PC-3 (cell line): ENCODE measurements at regions not wholly inside any gene's neighbourhood (a gene's known extent, or its start where the extent isn't known, plus 50 kb on each side); places are given as distances from the start of the nearest gene placed in this dataset.

ENCODE experiments used
- ATAC-seq: fragments of 200-7000 bp; cut with Tn5 transposase; 2 replicates; pipeline ENCODE4 v1.9.1; 2020; ENCODE audit warnings: mild to moderate bottlenecking, moderate library complexity
- BruUV-seq: library from RNA; stranded (reverse); fragments of 400-500 nt; replicated peaks from 2 replicates; lab custom pipeline; 2021; lab: Mats Ljungman, UMichigan
- CTCF ChIA-PET: fragments of 300-600 bp; sonication (Branson Sonifier 250); formaldehyde crosslinking; loops from one replicate; lab custom pipeline; 2022; ENCODE audit warnings: antibody characterized with exemption; lab: Charles Lee
- POLR2A ChIA-PET: fragments of 300-600 bp; sonication (Branson Sonifier 250); formaldehyde crosslinking; loops from one replicate; lab custom pipeline; 2022; ENCODE audit warnings: antibody characterized with exemption; ENCODE audit not compliant: unreplicated experiment; lab: Charles Lee
- DNase-seq: peaks from one replicate; pipeline ENCODE4 v3.0.0-alpha.2; 2015
- H2AFZ ChIP-seq: fragments of 300-600 bp; sonication (generic); 2 replicates; pipeline ENCODE4 v1.6.0; 2016; ENCODE audit warnings: antibody characterized with exemption, low read length
- H3F3A ChIP-seq: fragments of 300-600 bp; sonication (generic); one replicate; pipeline ENCODE4 v1.6.0; 2017; ENCODE audit warnings: antibody characterized with exemption, low read length, control low read depth, mild to moderate bottlenecking; ENCODE audit not compliant: unreplicated experiment
- H3K27ac ChIP-seq: fragments of 300-600 bp; sonication (generic); 2 replicates; pipeline ENCODE4 v1.5.1; 2016; ENCODE audit warnings: mild to moderate bottlenecking, low read length
- H3K27me3 ChIP-seq: fragments of 300-600 bp; sonication (generic); 2 replicates; pipeline ENCODE4 v1.6.1; 2016; ENCODE audit warnings: low read length, mixed read lengths
- H3K36me3 ChIP-seq: fragments of 300-600 bp; sonication (generic); 2 replicates; pipeline ENCODE4 v1.6.1; 2016; ENCODE audit warnings: low read depth, mixed run types, low read length, mixed read lengths
- H3K4me1 ChIP-seq: fragments of 300-600 bp; sonication (generic); 2 replicates; pipeline ENCODE4 v1.5.1; 2016; ENCODE audit warnings: low read length; ENCODE audit not compliant: insufficient read depth
- H3K4me2 ChIP-seq: fragments of 300-600 bp; sonication (generic); 2 replicates; pipeline ENCODE4 v1.6.0; 2016; ENCODE audit warnings: low read length
- H3K4me3 ChIP-seq: fragments of 300-600 bp; sonication (generic); 2 replicates; pipeline ENCODE4 v1.5.1; 2016; ENCODE audit warnings: mild to moderate bottlenecking, low read length, mixed read lengths
- H3K79me2 ChIP-seq: fragments of 300-600 bp; sonication (generic); 2 replicates; pipeline ENCODE4 v1.6.1; 2017; ENCODE audit warnings: low read length, mixed read lengths
- H3K9ac ChIP-seq: fragments of 300-600 bp; sonication (generic); 2 replicates; pipeline ENCODE4 v1.6.0; 2016; ENCODE audit warnings: mild to moderate bottlenecking, low read length
- H3K9me2 ChIP-seq: fragments of 300-600 bp; sonication (generic); replicated peaks from 2 replicates; pipeline ENCODE4 v1.6.1; 2016; ENCODE audit warnings: mixed run types, low read length, mixed read lengths
- H3K9me3 ChIP-seq: fragments of 300-600 bp; sonication (generic); 2 replicates; pipeline ENCODE4 v1.6.1; 2016; ENCODE audit warnings: low read length, mixed read lengths
- H4K20me1 ChIP-seq: fragments of 300-600 bp; sonication (generic); 2 replicates; pipeline ENCODE4 v1.6.1; 2016; ENCODE audit warnings: low read length, mixed read lengths
- EZH2 ChIP-seq: fragments of 300-600 bp; sonication (generic); IDR thresholded peaks from one replicate; pipeline ENCODE4 v1.6.1; 2017; ENCODE audit warnings: antibody characterized with exemption, mild to moderate bottlenecking, low read length; ENCODE audit not compliant: unreplicated experiment
- EZH2phosphoT487 ChIP-seq: fragments of 300-600 bp; sonication (generic); IDR thresholded peaks from 2 replicates; pipeline ENCODE4 v1.6.1; 2018; ENCODE audit warnings: mild to moderate bottlenecking, antibody characterized with exemption, low read length, borderline replicate concordance
- intact Hi-C: fragments of 100-400 bp; cut with micrococcal nuclease; formaldehyde crosslinking; loops from 2 replicates; pipeline ENCODE4 v1.9.0; 2023
- TF ChIP-seq, protein P1 (sequence below): fragments of 300-600 bp; sonication (generic); conservative IDR thresholded peaks from 2 replicates; pipeline ENCODE4 v1.5.1; 2017; ENCODE audit warnings: antibody characterized with exemption, low read depth, mild to moderate bottlenecking, low read length

DNA sequence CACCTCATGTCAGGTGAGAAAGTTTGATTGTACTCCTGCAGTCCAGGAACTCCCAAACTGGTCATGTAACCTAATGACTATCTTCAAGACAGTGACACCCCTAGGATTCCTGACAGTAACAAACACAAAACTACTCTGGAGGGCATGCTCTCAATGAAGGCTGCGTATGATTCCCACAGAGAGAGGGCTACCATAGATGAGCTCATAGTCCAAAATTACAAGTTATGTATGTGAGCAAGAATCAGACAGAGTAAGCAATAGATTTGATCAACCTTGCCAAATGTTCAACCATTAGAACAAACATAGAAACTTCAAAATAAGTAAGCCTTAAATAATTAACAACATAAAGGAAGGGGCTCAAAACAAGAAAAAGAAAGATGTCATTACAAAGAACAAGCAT lies 158.1 kb downstream of the COPRS start:
- POLR2A ChIA-PET = no interaction called here
- H3K4me1 ChIP-seq = no peaks in the 10 kb centered on the region
- H3K27ac ChIP-seq = no peak overlapping the region
- H2AFZ ChIP-seq = no peak overlapping the region
- no peaks in the 10 kb centered on the region for H3K36me3 ChIP-seq
- ATAC-seq (no peak), DNase-seq (no peak)
- CTCF ChIA-PET = no interaction called here
- H3K9me2 ChIP-seq = no peaks in the 10 kb centered on the region
- no peaks in the 10 kb centered on the region for H3K27me3 ChIP-seq
- intact Hi-C loops = no loop called here
- no peak overlapping the region for H3K4me2 ChIP-seq
- H4K20me1 ChIP-seq = no peaks in the 10 kb centered on the region
- H3F3A ChIP-seq = no peaks in the 10 kb centered on the region
- TF ChIP-seq EZH2phosphoT487 (no peak), EZH2 (no peak)
- TF ChIP-seq, protein P1, sequence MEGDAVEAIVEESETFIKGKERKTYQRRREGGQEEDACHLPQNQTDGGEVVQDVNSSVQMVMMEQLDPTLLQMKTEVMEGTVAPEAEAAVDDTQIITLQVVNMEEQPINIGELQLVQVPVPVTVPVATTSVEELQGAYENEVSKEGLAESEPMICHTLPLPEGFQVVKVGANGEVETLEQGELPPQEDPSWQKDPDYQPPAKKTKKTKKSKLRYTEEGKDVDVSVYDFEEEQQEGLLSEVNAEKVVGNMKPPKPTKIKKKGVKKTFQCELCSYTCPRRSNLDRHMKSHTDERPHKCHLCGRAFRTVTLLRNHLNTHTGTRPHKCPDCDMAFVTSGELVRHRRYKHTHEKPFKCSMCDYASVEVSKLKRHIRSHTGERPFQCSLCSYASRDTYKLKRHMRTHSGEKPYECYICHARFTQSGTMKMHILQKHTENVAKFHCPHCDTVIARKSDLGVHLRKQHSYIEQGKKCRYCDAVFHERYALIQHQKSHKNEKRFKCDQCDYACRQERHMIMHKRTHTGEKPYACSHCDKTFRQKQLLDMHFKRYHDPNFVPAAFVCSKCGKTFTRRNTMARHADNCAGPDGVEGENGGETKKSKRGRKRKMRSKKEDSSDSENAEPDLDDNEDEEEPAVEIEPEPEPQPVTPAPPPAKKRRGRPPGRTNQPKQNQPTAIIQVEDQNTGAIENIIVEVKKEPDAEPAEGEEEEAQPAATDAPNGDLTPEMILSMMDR = no peak
- BruUV-seq = no TSS peak
- H3K9me3 ChIP-seq = no peaks in the 10 kb centered on the region
- H3K9ac ChIP-seq = no peak overlapping the region
- H3K4me3 ChIP-seq = no peak overlapping the region
- no peaks in the 10 kb centered on the region for H3K79me2 ChIP-seq

DNA sequence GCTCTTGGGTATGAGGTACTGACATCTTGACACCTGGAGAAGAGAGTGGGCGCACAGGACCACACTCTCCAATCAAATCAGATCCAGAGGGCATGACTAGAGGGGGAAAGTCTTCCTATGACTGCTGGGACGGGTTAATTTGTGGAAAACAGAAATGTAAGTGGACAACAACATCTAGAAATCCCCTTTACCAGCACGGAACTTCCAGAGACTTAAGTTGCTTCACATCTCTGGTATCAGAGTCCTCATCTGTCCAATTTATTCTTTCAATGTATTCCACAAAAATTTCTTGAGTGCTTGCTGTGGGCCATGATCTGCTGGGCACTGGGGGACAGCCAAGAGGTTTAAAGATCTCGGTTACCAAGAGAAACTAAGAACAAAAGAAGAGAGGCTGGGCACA lies 159.2 kb downstream of the COPRS start:
- H3F3A ChIP-seq = no peaks in the 10 kb centered on the region
- no peaks in the 10 kb centered on the region for H3K79me2 ChIP-seq
- ChIA-PET CTCF (no interaction called here), POLR2A (no interaction called here)
- no peak overlapping the region for H3K9ac ChIP-seq
- TF ChIP-seq EZH2 (no peak), EZH2phosphoT487 (no peak)
- TF ChIP-seq, protein P1 = no peak
- no peak overlapping the region for H3K4me2 ChIP-seq
- H2AFZ ChIP-seq = no peak overlapping the region
- no peak for ATAC-seq
- H3K9me2 ChIP-seq = no peaks in the 10 kb centered on the region
- no peak overlapping the region for H3K27ac ChIP-seq
- BruUV-seq = no TSS peak
- no peaks in the 10 kb centered on the region for H3K9me3 ChIP-seq
- H3K4me3 ChIP-seq = no peak overlapping the region
- H3K27me3 ChIP-seq = no peaks in the 10 kb centered on the region
- no peak for DNase-seq
- intact Hi-C loops = no loop called here
- no peaks in the 10 kb centered on the region for H4K20me1 ChIP-seq
- H3K36me3 ChIP-seq = no peaks in the 10 kb centered on the region
- no peaks in the 10 kb centered on the region for H3K4me1 ChIP-seq

DNA sequence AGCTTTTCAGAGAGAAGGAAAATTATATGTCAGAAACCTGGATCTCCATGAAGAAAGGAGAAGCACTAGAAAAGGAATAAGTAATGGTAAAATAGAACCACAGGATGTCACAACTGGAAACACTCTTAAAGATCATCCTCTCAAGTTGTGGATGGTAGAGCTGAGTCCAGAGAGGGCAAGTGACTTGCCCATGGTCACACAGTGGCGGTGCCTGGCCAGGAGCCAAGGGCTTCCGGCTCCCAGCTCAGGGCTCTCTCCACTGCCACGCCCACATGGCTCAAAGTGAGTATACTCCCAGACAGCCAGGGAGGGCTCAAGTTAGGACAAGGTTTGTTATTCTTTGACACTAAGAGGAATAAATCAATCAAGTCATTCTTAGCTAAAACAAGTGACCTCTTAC lies 159.8 kb downstream of the COPRS start:
- no peaks in the 10 kb centered on the region for H3K4me1 ChIP-seq
- no peaks in the 10 kb centered on the region for H3K9me2 ChIP-seq
- no peak overlapping the region for H3K4me2 ChIP-seq
- DNase-seq (peak; percentile 8), ATAC-seq (no peak)
- no peaks in the 10 kb centered on the region for H4K20me1 ChIP-seq
- POLR2A ChIA-PET = no interaction called here
- no peak overlapping the region for H3K4me3 ChIP-seq
- H3K79me2 ChIP-seq = no peaks in the 10 kb centered on the region
- no peaks in the 10 kb centered on the region for H3F3A ChIP-seq
- H2AFZ ChIP-seq = no peak overlapping the region
- no TSS peak for BruUV-seq
- no peak overlapping the region for H3K27ac ChIP-seq
- no peak for TF ChIP-seq EZH2phosphoT487
- TF ChIP-seq EZH2 = no peak
- TF ChIP-seq, protein P1 = no peak
- no peak overlapping the region for H3K9ac ChIP-seq
- H3K9me3 ChIP-seq = no peaks in the 10 kb centered on the region
- no peaks in the 10 kb centered on the region for H3K36me3 ChIP-seq
- CTCF ChIA-PET = no interaction called here
- intact Hi-C loops = no loop called here
- H3K27me3 ChIP-seq = no peaks in the 10 kb centered on the region
